H1 (cell line): ENCODE measurements at regions not wholly inside any gene's neighbourhood (a gene's known extent, or its start where the extent isn't known, plus 50 kb on each side); places are given as distances from the start of the nearest gene placed in this dataset.

Source experiments
- ASH2L ChIP-seq: fragments of 200-600, 300-600 bp; sonication (generic); IDR thresholded peaks from one replicate; pipeline ENCODE4 v1.7.1; 2017; ENCODE audit warnings: low read length
- CEBPB ChIP-seq: IDR thresholded peaks from 2 replicates; pipeline ENCODE4 v1.6.1; 2012; ENCODE audit warnings: low read depth, low read length
- CHD7 ChIP-seq: fragments of 300-600 bp; sonication (generic); IDR thresholded peaks from 2 replicates; pipeline ENCODE4 v1.7.1; 2012; ENCODE audit warnings: low read length, moderate library complexity, mild to moderate bottlenecking, inconsistent platforms; ENCODE audit not compliant: insufficient replicate concordance
- KDM5A ChIP-seq: fragments of 200-600 bp; IDR thresholded peaks from 2 replicates; pipeline ENCODE4 v1.7.1; 2012; ENCODE audit warnings: mild to moderate bottlenecking, low read length, inconsistent platforms, mixed read lengths
- POLR2AphosphoS5 ChIP-seq: IDR thresholded peaks from 2 replicates; pipeline ENCODE4 v1.6.1; 2011; ENCODE audit warnings: low read depth, low read length
- SIX5 ChIP-seq: IDR thresholded peaks from 2 replicates; pipeline ENCODE4 v1.6.1; 2011; ENCODE audit warnings: mild to moderate bottlenecking, low read depth, low read length
- TBP ChIP-seq: IDR thresholded peaks from 2 replicates; pipeline ENCODE4 v1.6.1; 2011; ENCODE audit warnings: low read depth, low read length, improper control_type of control experiment

- no peak for TF ChIP-seq CHD7
- no peak for TF ChIP-seq ASH2L
- no peak for TF ChIP-seq CEBPB
- TF ChIP-seq TBP = no peak
- TF ChIP-seq KDM5A = no peak
- no peak for TF ChIP-seq POLR2AphosphoS5
- no peak for TF ChIP-seq SIX5
Observed at GRCh38 chr5:44868541-44868940, 59.8 kb downstream of the MRPS30 start (continued).
